ENCODE measurements at regions not wholly inside any gene's neighbourhood (a gene's known extent, or its start where the extent isn't known, plus 50 kb on each side); places are given as distances from the start of the nearest gene placed in this dataset.

DNA sequence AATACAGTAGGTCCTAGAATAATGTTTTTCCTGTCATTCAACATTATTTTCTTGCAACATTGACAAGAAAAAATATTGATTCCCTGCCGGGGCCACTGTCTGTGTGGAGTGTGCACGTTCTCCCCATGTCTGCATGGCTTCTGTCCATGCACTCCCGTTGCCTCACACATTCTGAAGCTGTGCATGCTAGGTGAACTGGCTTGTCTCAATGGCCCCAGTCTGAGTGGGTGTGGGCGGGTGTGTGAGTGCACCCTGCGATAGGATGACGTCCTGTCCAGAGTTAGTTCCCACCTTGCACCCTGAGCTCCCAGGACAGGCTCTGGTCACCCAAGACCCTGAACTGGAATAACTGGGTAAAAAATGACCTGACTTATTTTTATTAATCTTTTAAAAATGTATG, 186.1 kb downstream of the CAND1 start:
- TF ChIP-seq, protein P1, sequence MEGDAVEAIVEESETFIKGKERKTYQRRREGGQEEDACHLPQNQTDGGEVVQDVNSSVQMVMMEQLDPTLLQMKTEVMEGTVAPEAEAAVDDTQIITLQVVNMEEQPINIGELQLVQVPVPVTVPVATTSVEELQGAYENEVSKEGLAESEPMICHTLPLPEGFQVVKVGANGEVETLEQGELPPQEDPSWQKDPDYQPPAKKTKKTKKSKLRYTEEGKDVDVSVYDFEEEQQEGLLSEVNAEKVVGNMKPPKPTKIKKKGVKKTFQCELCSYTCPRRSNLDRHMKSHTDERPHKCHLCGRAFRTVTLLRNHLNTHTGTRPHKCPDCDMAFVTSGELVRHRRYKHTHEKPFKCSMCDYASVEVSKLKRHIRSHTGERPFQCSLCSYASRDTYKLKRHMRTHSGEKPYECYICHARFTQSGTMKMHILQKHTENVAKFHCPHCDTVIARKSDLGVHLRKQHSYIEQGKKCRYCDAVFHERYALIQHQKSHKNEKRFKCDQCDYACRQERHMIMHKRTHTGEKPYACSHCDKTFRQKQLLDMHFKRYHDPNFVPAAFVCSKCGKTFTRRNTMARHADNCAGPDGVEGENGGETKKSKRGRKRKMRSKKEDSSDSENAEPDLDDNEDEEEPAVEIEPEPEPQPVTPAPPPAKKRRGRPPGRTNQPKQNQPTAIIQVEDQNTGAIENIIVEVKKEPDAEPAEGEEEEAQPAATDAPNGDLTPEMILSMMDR (IDR thresholded peaks at IDR 0.05; ENCODE audit: borderline replicate concordance, extremely low read depth, low read length, poor library complexity, severe bottlenecking) = no peak
- TF ChIP-seq EZH2 (IDR thresholded peaks at IDR 0.05; ENCODE audit: borderline replicate concordance, low read depth, low read length, severe bottlenecking) = no peak
